Cardiac muscle cell (in vitro differentiated cells and primary cell): ENCODE measurements at regions not wholly inside any gene's neighbourhood (a gene's known extent, or its start where the extent isn't known, plus 50 kb on each side); places are given as distances from the start of the nearest gene placed in this dataset.

ENCODE experiments used
- DNase-seq, 2 donors: peaks; one replicate each; pipeline versions ENCODE4 v3.0.0 to v3.0.0-alpha.2; 2010 to 2017; ENCODE audit warnings: low read depth in 1 of 2, low spot score in 1 of 2
- H3K27ac ChIP-seq: fragments of 200-600 bp; sonication (generic); 2 replicates; pipeline ENCODE4 v1.5.1; 2016
- H3K27me3 ChIP-seq: fragments of 200-600 bp; sonication (generic); 2 replicates; pipeline ENCODE4 v1.6.0; 2016; ENCODE audit warnings: control low read depth
- H3K36me3 ChIP-seq: fragments of 200-600 bp; sonication (generic); 2 replicates; pipeline ENCODE4 v1.5.1; 2016; ENCODE audit warnings: control low read depth
- H3K4me1 ChIP-seq: fragments of 200-600 bp; sonication (generic); 2 replicates; pipeline ENCODE4 v1.8.1; 2017; ENCODE audit warnings: low read depth, mild to moderate bottlenecking, mixed run types
- H3K4me3 ChIP-seq: fragments of 200-600 bp; sonication (generic); 2 replicates; pipeline ENCODE4 v1.5.1; 2016; ENCODE audit warnings: mild to moderate bottlenecking
- H3K9me3 ChIP-seq: fragments of 200-600 bp; sonication (generic); 2 replicates; pipeline ENCODE4 v1.5.1; 2017; ENCODE audit warnings: low read depth, mild to moderate bottlenecking, control low read depth
- CTCF ChIP-seq: IDR thresholded peaks from 2 replicates; pipeline ENCODE4 v1.5.1; 2012; ENCODE audit warnings: low read depth, mild to moderate bottlenecking, low read length

- Histone ChIP-seq H3K4me3 (no peak overlapping the region), H3K36me3 (no peaks in the 10 kb centered on the region), H3K27ac (no peak overlapping the region), H3K4me1 (no peaks in the 10 kb centered on the region), H3K27me3 (no peaks in the 10 kb centered on the region), H3K9me3 (no peaks in the 10 kb centered on the region)
- no peak for TF ChIP-seq CTCF
- DNase-seq = peak in 1 of 2 donors; percentile 58
Measured at GRCh38 chr6:132011582-132011981, 60.4 kb upstream of the CCN2 start.

GRCh38 chr6:132009175-132009574 lies 58.0 kb upstream of the CCN2 start:
- Histone ChIP-seq H3K4me3 (no peak overlapping the region), H3K9me3 (no peaks in the 10 kb centered on the region), H3K27me3 (no peaks in the 10 kb centered on the region), H3K27ac (no peak overlapping the region), H3K4me1 (no peaks in the 10 kb centered on the region), H3K36me3 (no peaks in the 10 kb centered on the region)
- no peak for DNase-seq
- TF ChIP-seq CTCF = no peak

GRCh38 chr6:132007474-132008190 lies 56.5 kb upstream of the CCN2 start:
- no peaks in the 10 kb centered on the region for H3K4me1 ChIP-seq
- peak in 1 of 2 donors; percentile 30 for DNase-seq

GRCh38 chr6:132005178-132005577 lies 54.0 kb upstream of the CCN2 start:
- Histone ChIP-seq H3K27ac (no peak overlapping the region), H3K27me3 (no peaks in the 10 kb centered on the region), H3K36me3 (no peaks in the 10 kb centered on the region), H3K9me3 (no peaks in the 10 kb centered on the region), H3K4me1 (no peaks in the 10 kb centered on the region), H3K4me3 (no peak overlapping the region)
- DNase-seq = no peak
- no peak for TF ChIP-seq CTCF

More at GRCh38 chr6:132007474-132008190, 56.5 kb upstream of the CCN2 start:
- Histone ChIP-seq H3K4me3 (no peak overlapping the region), H3K36me3 (no peaks in the 10 kb centered on the region), H3K27me3 (no peaks in the 10 kb centered on the region), H3K9me3 (no peaks in the 10 kb centered on the region), H3K27ac (no peak overlapping the region)
- no peak for TF ChIP-seq CTCF

GRCh38 chr6:132004668-132005067 lies 53.5 kb upstream of the CCN2 start:
- Histone ChIP-seq H3K27ac (no peak overlapping the region), H3K4me1 (peaks cover under 1% of the 10 kb centered on the region), H3K27me3 (no peaks in the 10 kb centered on the region), H3K36me3 (no peaks in the 10 kb centered on the region), H3K9me3 (no peaks in the 10 kb centered on the region), H3K4me3 (no peak overlapping the region)
- DNase-seq = no peak
- TF ChIP-seq CTCF = no peak
